Liver (tissue), 8 donors: ENCODE measurements at regions not wholly inside any gene's neighbourhood (a gene's known extent, or its start where the extent isn't known, plus 50 kb on each side); places are given as distances from the start of the nearest gene placed in this dataset.

Source experiments
- DNase-seq: peaks from one replicate; pipeline ENCODE4 v3.0.0-alpha.2; 2017; ENCODE audit warnings: low spot score
- H3K27ac ChIP-seq, 2 donors: one replicate each; pipeline ENCODE4 v1.7.0; 2013; ENCODE audit warnings: inconsistent platforms in 2 of 2, low read length in 2 of 2, control low read depth in 1 of 2, low read depth in 1 of 2, mild to moderate bottlenecking in 1 of 2
- H3K27me3 ChIP-seq, 4 donors: one replicate each; pipeline versions ENCODE4 v1.6.1 to v1.7.0; 2013; ENCODE audit warnings: low read length in 3 of 4, inconsistent platforms in 1 of 4, mild to moderate bottlenecking in 1 of 4, moderate library complexity in 1 of 4; ENCODE audit not compliant: control insufficient read depth in 4 of 4, insufficient read depth in 4 of 4
- H3K36me3 ChIP-seq, 4 donors: one replicate each; pipeline versions ENCODE4 v1.6.1 to v1.7.0; 2013; ENCODE audit warnings: low read length in 3 of 4, mild to moderate bottlenecking in 3 of 4, low read depth in 1 of 4, moderate library complexity in 1 of 4; ENCODE audit not compliant: control insufficient read depth in 4 of 4, insufficient read depth in 3 of 4
- H3K4me1 ChIP-seq, 4 donors: one replicate each; pipeline versions ENCODE4 v1.6.1 to v1.7.0; 2013; ENCODE audit warnings: low read length in 3 of 4, mild to moderate bottlenecking in 3 of 4, moderate library complexity in 1 of 4; ENCODE audit not compliant: control insufficient read depth in 4 of 4, insufficient read depth in 4 of 4
- H3K4me3 ChIP-seq, 3 donors: one replicate each; pipeline versions ENCODE4 v1.6.1 to v1.7.0; 2013; ENCODE audit warnings: low read length in 3 of 3, control low read depth in 1 of 3, low read depth in 1 of 3, mild to moderate bottlenecking in 1 of 3
- H3K9ac ChIP-seq, 2 donors: one replicate each; pipeline ENCODE4 v1.7.0; 2013; ENCODE audit warnings: low read length in 2 of 2, mild to moderate bottlenecking in 2 of 2, moderate library complexity in 2 of 2, control low read depth in 1 of 2, low read depth in 1 of 2
- H3K9me3 ChIP-seq, 4 donors: one replicate each; pipeline versions ENCODE4 v1.6.1 to v1.7.0; 2013; ENCODE audit warnings: low read length in 3 of 4; ENCODE audit not compliant: control insufficient read depth in 4 of 4
- ATF3 ChIP-seq: IDR thresholded peaks from 2 replicates; pipeline ENCODE4 v1.6.1; 2016; ENCODE audit warnings: antibody characterized with exemption
- CTCF ChIP-seq: fragments of 150-350 bp; IDR thresholded peaks from 2 replicates; pipeline ENCODE4 v1.5.1; 2017; ENCODE audit warnings: improper control_type of control experiment, low read depth, low read length; ENCODE audit not compliant: missing input control
- EGR1 ChIP-seq, 2 donors: IDR thresholded peaks; 2 replicates each; pipeline ENCODE4 v1.6.1; 2016 to 2018; ENCODE audit warnings: antibody characterized with exemption in 2 of 2, low read depth in 2 of 2
- FOXA1 ChIP-seq: IDR thresholded peaks from 2 replicates; pipeline ENCODE4 v1.6.1; 2016; ENCODE audit warnings: antibody characterized with exemption
- FOXA2 ChIP-seq: IDR thresholded peaks from 2 replicates; pipeline ENCODE4 v1.6.1; 2016; ENCODE audit warnings: antibody characterized with exemption
- GABPA ChIP-seq, 2 donors: IDR thresholded peaks in 1 of 2; conservative IDR thresholded peaks in 1 of 2; 2 replicates each; pipeline ENCODE4 v1.6.1; 2016; ENCODE audit warnings: antibody characterized with exemption in 2 of 2, mild to moderate bottlenecking in 1 of 2, moderate library complexity in 1 of 2
- HNF4A ChIP-seq, 2 donors: conservative IDR thresholded peaks; 2 replicates each; pipeline ENCODE4 v1.6.1; 2016; ENCODE audit warnings: antibody characterized with exemption in 2 of 2, mild to moderate bottlenecking in 2 of 2
- HNF4G ChIP-seq: IDR thresholded peaks from 2 replicates; pipeline ENCODE4 v1.6.1; 2016; ENCODE audit warnings: antibody characterized with exemption
- JUND ChIP-seq, 2 donors: IDR thresholded peaks; 2 replicates each; pipeline ENCODE4 v1.6.1; 2016; ENCODE audit warnings: antibody characterized with exemption in 2 of 2
- NR2F2 ChIP-seq: IDR thresholded peaks from 2 replicates; pipeline ENCODE4 v1.6.1; 2016; ENCODE audit warnings: antibody characterized with exemption
- RAD21 ChIP-seq, 2 donors: IDR thresholded peaks; 2 replicates each; pipeline ENCODE4 v1.6.1; 2016; ENCODE audit warnings: antibody characterized with exemption in 2 of 2, mild to moderate bottlenecking in 2 of 2
- REST ChIP-seq: IDR thresholded peaks from 2 replicates; pipeline ENCODE4 v1.6.1; 2016; ENCODE audit warnings: antibody characterized with exemption, mild to moderate bottlenecking
- RXRA ChIP-seq, 2 donors: IDR thresholded peaks; 2 replicates each; pipeline ENCODE4 v1.6.1; 2017 to 2018; ENCODE audit warnings: antibody characterized with exemption in 2 of 2, mild to moderate bottlenecking in 1 of 2
- SP1 ChIP-seq: IDR thresholded peaks from 2 replicates; pipeline ENCODE4 v1.6.1; 2018; ENCODE audit warnings: antibody characterized with exemption, mild to moderate bottlenecking
- TAF1 ChIP-seq: conservative IDR thresholded peaks from 2 replicates; pipeline ENCODE4 v1.6.1; 2016; ENCODE audit warnings: antibody characterized with exemption, mild to moderate bottlenecking
- YY1 ChIP-seq: IDR thresholded peaks from 2 replicates; pipeline ENCODE4 v1.6.1; 2016; ENCODE audit warnings: antibody characterized with exemption, mild to moderate bottlenecking
- ZBTB33 ChIP-seq: IDR thresholded peaks from 2 replicates; pipeline ENCODE4 v1.6.1; 2016; ENCODE audit warnings: antibody characterized with exemption
- WGBS: extraction: QIAGEN DNeasy Blood & Tissue Kit; methylation state at CpG from one replicate; pipeline ENCODE4 v1.1.7; 2013; 5-methylcytosine and 5-hydroxymethylcytosine counted together
- TF ChIP-seq, protein P1 (sequence below): IDR thresholded peaks from 2 replicates; pipeline ENCODE4 v1.6.1; 2016; ENCODE audit warnings: antibody characterized with exemption
- donor health status: healthy.
- donor health status: healthy.
- donor health status: healthy.
- donor health status: healthy.
- donor health status: healthy.

GRCh38 chr18:78405763-78406162 lies 573.9 kb upstream of the SALL3 start:
- Histone ChIP-seq H3K9ac (no peak overlapping the region), H3K9me3 (peaks cover 0 to 3% (median 0%) of the 10 kb centered on the region in 4 donors), H3K4me3 (no peak overlapping the region), H3K27ac (no peak overlapping the region), H3K36me3 (no peaks in the 10 kb centered on the region), H3K4me1 (no peaks in the 10 kb centered on the region), H3K27me3 (no peaks in the 10 kb centered on the region)
- WGBS: 85% methylated on average over 16 of the region's 16 CpGs
- TF ChIP-seq, protein P1, sequence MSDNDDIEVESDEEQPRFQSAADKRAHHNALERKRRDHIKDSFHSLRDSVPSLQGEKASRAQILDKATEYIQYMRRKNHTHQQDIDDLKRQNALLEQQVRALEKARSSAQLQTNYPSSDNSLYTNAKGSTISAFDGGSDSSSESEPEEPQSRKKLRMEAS: no peak
- TF ChIP-seq FOXA2 (no peak), JUND (IDR thresholded peaks at IDR 0.05) (no peak), FOXA1 (no peak), NR2F2 (no peak), CTCF (no peak), SP1 (no peak), RAD21 (IDR thresholded peaks at IDR 0.05) (no peak), REST (no peak), HNF4A (conservative IDR thresholded peaks at IDR 0.05) (no peak), YY1 (no peak), RXRA (IDR thresholded peaks at IDR 0.05) (no peak), EGR1 (IDR thresholded peaks at IDR 0.05; ENCODE audit: low read depth in 2 of 2) (no peak), ZBTB33 (no peak), ATF3 (no peak), GABPA (IDR thresholded peaks at IDR 0.05 in 1 of 2, conservative IDR thresholded peaks at IDR 0.05 in 1 of 2) (no peak), HNF4G (no peak), TAF1 (no peak)
- DNase-seq: no peak
